C4-2B (cell line): ENCODE measurements at regions not wholly inside any gene's neighbourhood (a gene's known extent, or its start where the extent isn't known, plus 50 kb on each side); places are given as distances from the start of the nearest gene placed in this dataset.

ENCODE experiments used
- CTCF ChIP-seq: fragments of 450-650 bp; conservative IDR thresholded peaks from 2 replicates; pipeline ENCODE4 v1.5.1; 2017; ENCODE audit warnings: mild to moderate bottlenecking
- ZFX ChIP-seq: fragments of 450-650 bp; IDR thresholded peaks from 2 replicates; pipeline ENCODE4 v1.6.1; 2017

- no peak for TF ChIP-seq CTCF
- no peak for TF ChIP-seq ZFX
Observed at GRCh38 chr2:89797320-89798038, 1106.0 kb downstream of the RPIA start.
